GM23248 (cell line): ENCODE measurements at regions not wholly inside any gene's neighbourhood (a gene's known extent, or its start where the extent isn't known, plus 50 kb on each side); places are given as distances from the start of the nearest gene placed in this dataset.

Experiments
- EZH2 ChIP-seq: fragments of 200-600 bp; sonication (generic); IDR thresholded peaks from 2 replicates; pipeline ENCODE4 v1.6.1; 2018; ENCODE audit warnings: antibody characterized with exemption, mild to moderate bottlenecking; ENCODE audit not compliant: insufficient read depth, poor library complexity, severe bottlenecking
- EZH2phosphoT487 ChIP-seq: fragments of 200-600 bp; sonication (generic); IDR thresholded peaks from 2 replicates; pipeline ENCODE4 v1.6.1; 2018; ENCODE audit warnings: antibody characterized with exemption, moderate library complexity, mild to moderate bottlenecking, low read depth; ENCODE audit not compliant: insufficient read depth

GRCh38 chr2:20879221-20879620 is 56.3 kb upstream of the LDAH start:
- TF ChIP-seq EZH2 (no peak), EZH2phosphoT487 (no peak)
